Endothelial cell of umbilical vein (primary cell): ENCODE measurements at regions not wholly inside any gene's neighbourhood (a gene's known extent, or its start where the extent isn't known, plus 50 kb on each side); places are given as distances from the start of the nearest gene placed in this dataset.

Experiments used
- BruUV-seq: library from RNA; stranded (reverse); fragments of 400-500 nt; replicated peaks from 2 replicates; lab custom pipeline; 2021; lab: Mats Ljungman, UMichigan
- CTCF ChIA-PET: fragments of 300-600, 350-600 bp; sonication (Branson Sonifier 250); formaldehyde crosslinking; loops from one replicate; lab custom pipeline; 2021; ENCODE audit warnings: antibody characterized with exemption, inconsistent platforms; lab: Charles Lee
- POLR2A ChIA-PET: fragments of 300-600, 350-600 bp; sonication (Branson Sonifier 250); formaldehyde crosslinking; loops from one replicate; lab custom pipeline; 2021; ENCODE audit warnings: antibody characterized with exemption, inconsistent platforms; lab: Charles Lee
- DNase-seq: peaks from one replicate; pipeline ENCODE4 v3.0.0-alpha.2; 2011; ENCODE audit warnings: low read depth, low spot score
- FAIRE-seq: peaks from 2 replicates; lab custom pipeline; 2011; peaks lifted over from hg19 to GRCh38; lab: Jason Lieb, UNC
- H2AFZ ChIP-seq: 2 replicates; pipeline ENCODE4 v1.6.0; 2012; ENCODE audit warnings: low read depth, low read length, control low read depth, inconsistent platforms
- H3K27ac ChIP-seq: 2 replicates; pipeline ENCODE4 v1.5.1; 2011; ENCODE audit warnings: low read depth, mild to moderate bottlenecking, control low read depth, low read length, moderate library complexity; ENCODE audit not compliant: insufficient read depth
- H3K27me3 ChIP-seq, 2 experiments: 2 replicates each; pipeline versions ENCODE4 v1.6.0 to v1.6.1; 2011; ENCODE audit warnings: low read length in 2 of 2, mixed read lengths in 1 of 2; ENCODE audit not compliant: control insufficient read depth in 2 of 2, insufficient read depth in 2 of 2
- H3K36me3 ChIP-seq, 2 experiments: 2 replicates in 1 of 2; 3 replicates in 1 of 2; pipeline ENCODE4 v1.5.1; 2011; ENCODE audit warnings: low read length in 2 of 2, mild to moderate bottlenecking in 1 of 2, moderate library complexity in 1 of 2; ENCODE audit not compliant: control insufficient read depth in 2 of 2, insufficient read depth in 2 of 2; ENCODE audit errors: extremely low read depth in 1 of 2
- H3K4me1 ChIP-seq: 3 replicates; pipeline ENCODE4 v1.5.1; 2011; ENCODE audit warnings: mild to moderate bottlenecking, low read length; ENCODE audit not compliant: control insufficient read depth, insufficient read depth; ENCODE audit errors: extremely low read depth
- H3K4me2 ChIP-seq: 2 replicates; pipeline ENCODE4 v1.6.1; 2011; ENCODE audit warnings: low read length, control low read depth, mixed read lengths; ENCODE audit not compliant: insufficient read depth
- H3K4me3 ChIP-seq, 3 experiments: fragments of 200-600 bp in 1 of 3; sonication (generic), shearing (Covaris generic) in 1 of 3; replicated peaks in 1 of 3; 2 replicates each; pipeline ENCODE4 v1.5.1; 2011 to 2016; ENCODE audit warnings: control low read depth in 3 of 3, low read length in 3 of 3, mild to moderate bottlenecking in 2 of 3, inconsistent platforms in 1 of 3, low read depth in 1 of 3, moderate library complexity in 1 of 3; ENCODE audit not compliant: insufficient read depth in 1 of 3
- H3K79me2 ChIP-seq: 2 replicates; pipeline ENCODE4 v1.6.0; 2012; ENCODE audit warnings: low read length, inconsistent platforms; ENCODE audit not compliant: control insufficient read depth, insufficient read depth
- H3K9ac ChIP-seq: replicated peaks from 2 replicates; pipeline ENCODE3; 2011; ENCODE audit warnings: low read length, control low read depth; ENCODE audit not compliant: insufficient read depth; ENCODE audit errors: extremely low read depth
- H3K9me1 ChIP-seq: replicated peaks from 3 replicates; pipeline ENCODE4 v1.6.0; 2011; ENCODE audit warnings: mild to moderate bottlenecking, low read length; ENCODE audit not compliant: control insufficient read depth, insufficient read depth; ENCODE audit errors: extremely low read depth
- H3K9me3 ChIP-seq: replicated peaks from 2 replicates; pipeline ENCODE4 v1.5.1; 2012; ENCODE audit warnings: low read length, inconsistent platforms; ENCODE audit not compliant: control insufficient read depth, insufficient read depth
- H4K20me1 ChIP-seq: replicated peaks from 2 replicates; pipeline ENCODE3; 2011; ENCODE audit warnings: mild to moderate bottlenecking, low read length; ENCODE audit not compliant: control insufficient read depth, insufficient read depth; ENCODE audit errors: extremely low read depth
- EZH2 ChIP-seq: IDR thresholded peaks from 2 replicates; pipeline ENCODE4 v1.6.1; 2012; ENCODE audit warnings: borderline replicate concordance, low read depth, mild to moderate bottlenecking, moderate library complexity, low read length, inconsistent platforms; ENCODE audit not compliant: severe bottlenecking
- FOS ChIP-seq: IDR thresholded peaks from 2 replicates; pipeline ENCODE4 v1.6.1; 2011; ENCODE audit warnings: mild to moderate bottlenecking, low read length, moderate library complexity, borderline replicate concordance; ENCODE audit not compliant: insufficient read depth
- GATA2 ChIP-seq: IDR thresholded peaks from 2 replicates; pipeline ENCODE4 v1.7.0; 2011; ENCODE audit warnings: low read depth, mild to moderate bottlenecking, moderate library complexity, mixed read lengths, low read length; ENCODE audit not compliant: insufficient read length, insufficient read depth
- JUN ChIP-seq: IDR thresholded peaks from 2 replicates; pipeline ENCODE4 v1.6.1; 2011; ENCODE audit warnings: borderline replicate concordance, low read depth; ENCODE audit not compliant: insufficient read length, insufficient read depth
- POLR2A ChIP-seq: IDR thresholded peaks from 2 replicates; pipeline ENCODE4 v1.6.1; 2012; ENCODE audit warnings: low read depth, mild to moderate bottlenecking, control low read depth, low read length
- POLR2AphosphoS5 ChIP-seq: IDR thresholded peaks from 2 replicates; pipeline ENCODE4 v1.6.1; 2012; ENCODE audit warnings: low read depth, mild to moderate bottlenecking, control low read depth, low read length, moderate library complexity; ENCODE audit not compliant: insufficient read depth
- dilution Hi-C: fragments of 300-500 bp; cut with MboI; formaldehyde crosslinking; loops from one replicate; pipeline ENCODE4 v1.15.0; 2019; ENCODE audit warnings: low sequenced_read_pairs; ENCODE audit not compliant: extremely low pct_ligation_motif_present
- intact Hi-C: fragments of 100-400 bp; cut with micrococcal nuclease; formaldehyde crosslinking; loops from one replicate; pipeline ENCODE4 v1.10.0; 2022

GRCh38 chr5:1648806-1649205 lies 125.0 kb upstream of the LPCAT1 start:
- no peak for FAIRE-seq
- ChIA-PET POLR2A (no interaction called here), CTCF (no interaction called here)
- no peak overlapping the region for H3K27ac ChIP-seq
- no peaks in the 10 kb centered on the region for H3K79me2 ChIP-seq
- no peak overlapping the region for H3K4me2 ChIP-seq
- no peak overlapping the region for H3K9ac ChIP-seq
- no peak for DNase-seq
- no peaks in the 10 kb centered on the region for H3K4me1 ChIP-seq
- intact Hi-C loops, result no loop called here
- no peak for TF ChIP-seq POLR2AphosphoS5
- TF ChIP-seq EZH2, result no peak
- no peak for TF ChIP-seq POLR2A
- no peak for TF ChIP-seq FOS
- dilution Hi-C loops, result no loop called here
- no peak overlapping the region for H2AFZ ChIP-seq
- H3K9me1 ChIP-seq, result no peaks in the 10 kb centered on the region
- H4K20me1 ChIP-seq, result no peaks in the 10 kb centered on the region
- H3K36me3 ChIP-seq, result no peaks in the 10 kb centered on the region
- H3K4me3 ChIP-seq, result no peak overlapping the region
- no peaks in the 10 kb centered on the region for H3K9me3 ChIP-seq
- H3K27me3 ChIP-seq, result peaks cover 10 to 19% of the 10 kb centered on the region in 2 experiments
- BruUV-seq, result no TSS peak

- no peak for FAIRE-seq
- CTCF ChIA-PET, result no interaction called here
- dilution Hi-C loops, result no loop called here
These were observed 123.8 kb upstream of the LPCAT1 start for GRCh38 chr5:1647580-1647979.

More at GRCh38 chr5:1647580-1647979, 123.8 kb upstream of the LPCAT1 start:
- H3K79me2 ChIP-seq, result no peaks in the 10 kb centered on the region
- H3K4me3 ChIP-seq, result no peak overlapping the region
- no peaks in the 10 kb centered on the region for H4K20me1 ChIP-seq
- intact Hi-C loops, result no loop called here
- H3K36me3 ChIP-seq, result no peaks in the 10 kb centered on the region
- no TSS peak for BruUV-seq
- no peak overlapping the region for H2AFZ ChIP-seq
- POLR2A ChIA-PET, result no interaction called here
- no peak for DNase-seq
- H3K27ac ChIP-seq, result no peak overlapping the region
- peaks cover 11 to 15% of the 10 kb centered on the region in 2 experiments for H3K27me3 ChIP-seq
- no peak overlapping the region for H3K9ac ChIP-seq
- TF ChIP-seq FOS (no peak), GATA2 (no peak), JUN (no peak)
- H3K9me3 ChIP-seq, result no peaks in the 10 kb centered on the region
- no peaks in the 10 kb centered on the region for H3K9me1 ChIP-seq
- H3K4me1 ChIP-seq, result no peaks in the 10 kb centered on the region
- H3K4me2 ChIP-seq, result no peak overlapping the region
